ENCODE measurements at regions not wholly inside any gene's neighbourhood (a gene's known extent, or its start where the extent isn't known, plus 50 kb on each side); places are given as distances from the start of the nearest gene placed in this dataset.

- no peak for TF ChIP-seq EZH2 (IDR thresholded peaks at IDR 0.05; ENCODE audit: borderline replicate concordance, insufficient read depth, low read depth, low read length, poor library complexity, severe bottlenecking)
- TF ChIP-seq, protein P1, sequence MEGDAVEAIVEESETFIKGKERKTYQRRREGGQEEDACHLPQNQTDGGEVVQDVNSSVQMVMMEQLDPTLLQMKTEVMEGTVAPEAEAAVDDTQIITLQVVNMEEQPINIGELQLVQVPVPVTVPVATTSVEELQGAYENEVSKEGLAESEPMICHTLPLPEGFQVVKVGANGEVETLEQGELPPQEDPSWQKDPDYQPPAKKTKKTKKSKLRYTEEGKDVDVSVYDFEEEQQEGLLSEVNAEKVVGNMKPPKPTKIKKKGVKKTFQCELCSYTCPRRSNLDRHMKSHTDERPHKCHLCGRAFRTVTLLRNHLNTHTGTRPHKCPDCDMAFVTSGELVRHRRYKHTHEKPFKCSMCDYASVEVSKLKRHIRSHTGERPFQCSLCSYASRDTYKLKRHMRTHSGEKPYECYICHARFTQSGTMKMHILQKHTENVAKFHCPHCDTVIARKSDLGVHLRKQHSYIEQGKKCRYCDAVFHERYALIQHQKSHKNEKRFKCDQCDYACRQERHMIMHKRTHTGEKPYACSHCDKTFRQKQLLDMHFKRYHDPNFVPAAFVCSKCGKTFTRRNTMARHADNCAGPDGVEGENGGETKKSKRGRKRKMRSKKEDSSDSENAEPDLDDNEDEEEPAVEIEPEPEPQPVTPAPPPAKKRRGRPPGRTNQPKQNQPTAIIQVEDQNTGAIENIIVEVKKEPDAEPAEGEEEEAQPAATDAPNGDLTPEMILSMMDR (IDR thresholded peaks at IDR 0.05) = no peak
These were observed 105.2 kb upstream of the ZNF521 start for GRCh38 chr18:25457126-25457525.

Data from B cell (primary cell).